Skeletal muscle cell (primary cell): ENCODE measurements at regions not wholly inside any gene's neighbourhood (a gene's known extent, or its start where the extent isn't known, plus 50 kb on each side); places are given as distances from the start of the nearest gene placed in this dataset.

ENCODE experiments used
- DNase-seq: peaks from one replicate; pipeline ENCODE4 v3.0.0-alpha.2; 2010; ENCODE audit warnings: low read depth
- H3K4me3 ChIP-seq: 2 replicates; pipeline ENCODE4 v1.5.1; 2011; ENCODE audit warnings: low read depth, mild to moderate bottlenecking, control low read depth, low read length, moderate library complexity

DNA sequence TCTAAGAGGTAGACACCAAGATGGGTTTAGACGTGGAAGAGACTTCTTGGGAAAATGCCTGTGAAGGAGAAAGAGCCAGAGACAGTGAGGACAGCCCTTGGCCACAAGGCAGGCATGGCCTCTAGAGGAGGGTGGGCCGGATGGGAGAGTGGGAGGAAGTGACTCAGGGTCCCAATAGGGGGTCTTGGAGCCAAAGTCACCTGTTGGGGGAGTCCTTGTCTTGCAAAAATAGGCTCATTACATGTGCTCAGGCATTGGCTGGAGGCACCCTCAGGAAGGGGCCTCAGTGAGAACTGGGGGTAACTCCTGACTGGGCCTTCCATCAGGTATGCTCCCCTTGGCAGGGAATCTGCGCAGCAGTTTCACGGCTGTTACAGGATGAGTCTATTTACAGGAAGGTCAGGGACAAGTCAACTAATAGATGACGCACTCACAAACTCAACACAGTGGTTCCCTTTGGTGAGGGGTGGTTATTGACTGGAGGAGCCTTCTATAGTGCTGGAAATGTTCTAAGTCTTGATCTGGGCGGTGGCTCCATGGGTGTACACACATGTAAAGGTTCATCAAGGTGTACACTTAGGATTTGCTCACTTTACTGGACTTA is 259.6 kb downstream of the XXYLT1 start:
- no peak overlapping the region for H3K4me3 ChIP-seq
- no peak for DNase-seq

DNA sequence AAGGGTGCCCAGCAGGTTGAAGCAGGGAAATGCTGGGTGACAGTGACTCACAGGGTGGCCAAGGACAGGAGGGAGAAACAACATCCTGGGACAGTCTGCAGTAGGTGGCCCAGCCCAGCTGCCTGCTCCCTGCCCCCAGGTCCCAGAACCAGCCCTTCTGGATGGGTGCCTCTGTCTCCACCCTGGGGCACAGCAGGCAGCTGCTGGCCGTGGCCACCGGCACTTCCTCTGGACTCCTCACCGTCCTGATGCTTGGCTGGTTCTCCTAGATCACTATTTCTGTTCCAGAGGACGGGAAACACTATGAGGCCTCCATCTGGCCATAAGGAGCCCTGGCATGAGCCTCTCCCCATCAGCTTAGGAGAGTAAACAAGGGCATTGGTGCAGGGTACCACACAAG is 258.9 kb downstream of the XXYLT1 start:
- H3K4me3 ChIP-seq, result no peak overlapping the region
- DNase-seq, result no peak

DNA sequence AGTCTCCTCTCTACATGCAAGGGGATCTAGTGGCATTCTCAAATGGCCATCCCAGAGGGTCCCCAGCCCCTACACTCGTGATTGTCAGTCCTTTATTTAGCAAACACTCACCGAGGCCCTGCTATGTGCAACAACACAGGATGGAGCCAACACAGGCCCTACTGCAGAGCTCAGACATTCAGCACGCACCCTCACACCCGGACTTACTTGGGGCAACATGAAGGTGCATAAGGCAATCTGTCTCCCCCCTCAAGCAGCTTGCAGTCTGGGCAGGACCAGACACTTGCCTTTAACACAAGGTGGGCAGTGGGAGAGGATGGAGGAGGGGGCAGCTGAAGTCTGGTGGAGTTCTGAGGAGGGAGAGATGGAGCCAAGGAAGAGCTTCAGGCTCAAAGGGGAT is 258.4 kb downstream of the XXYLT1 start:
- H3K4me3 ChIP-seq, result no peak overlapping the region
- no peak for DNase-seq

DNA sequence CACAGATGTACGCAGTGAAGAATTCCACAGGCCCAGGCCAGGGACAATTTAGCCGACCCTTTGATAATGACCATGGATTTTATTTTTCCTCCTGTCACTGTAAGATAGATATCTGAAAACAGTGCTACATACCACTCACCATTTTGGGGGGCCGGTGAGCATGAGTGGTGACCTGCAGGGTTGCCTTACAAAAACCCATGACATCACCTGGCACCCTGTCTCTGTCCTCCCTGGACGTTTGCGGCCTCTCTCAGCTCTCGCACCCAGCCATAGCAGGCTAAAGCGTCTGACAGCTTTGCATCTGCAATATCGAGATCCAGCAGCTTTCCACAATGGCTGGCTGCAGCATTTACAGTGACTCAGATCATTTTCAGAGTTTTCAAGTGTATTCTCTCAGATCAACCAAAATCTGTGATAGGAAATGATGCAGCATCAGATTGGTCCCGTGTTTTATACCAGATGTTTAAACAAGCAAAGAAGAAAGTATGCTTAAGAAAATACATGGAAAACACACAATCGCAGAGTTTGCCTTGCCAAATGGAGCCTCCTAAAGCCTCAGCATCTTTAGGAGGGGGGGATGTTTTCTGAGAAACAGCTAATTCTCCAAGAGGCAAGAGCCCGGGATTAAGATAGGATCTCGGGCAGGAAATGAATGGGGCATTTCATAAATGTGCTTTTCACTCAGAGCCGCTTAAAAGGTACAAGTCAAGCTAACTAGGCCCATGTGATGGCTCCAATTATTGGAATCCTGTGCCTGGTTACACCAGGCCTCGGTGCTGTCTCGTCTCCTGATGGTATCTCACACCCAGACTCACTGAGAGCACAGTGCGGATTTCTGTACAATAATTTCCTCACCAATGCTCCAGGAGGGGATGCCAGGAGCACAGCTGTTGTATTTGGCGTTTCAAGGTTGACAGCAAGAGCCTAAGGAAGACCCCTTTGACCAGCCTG is 257.3 kb downstream of the XXYLT1 start:
- no peak for DNase-seq
- no peak overlapping the region for H3K4me3 ChIP-seq

DNA sequence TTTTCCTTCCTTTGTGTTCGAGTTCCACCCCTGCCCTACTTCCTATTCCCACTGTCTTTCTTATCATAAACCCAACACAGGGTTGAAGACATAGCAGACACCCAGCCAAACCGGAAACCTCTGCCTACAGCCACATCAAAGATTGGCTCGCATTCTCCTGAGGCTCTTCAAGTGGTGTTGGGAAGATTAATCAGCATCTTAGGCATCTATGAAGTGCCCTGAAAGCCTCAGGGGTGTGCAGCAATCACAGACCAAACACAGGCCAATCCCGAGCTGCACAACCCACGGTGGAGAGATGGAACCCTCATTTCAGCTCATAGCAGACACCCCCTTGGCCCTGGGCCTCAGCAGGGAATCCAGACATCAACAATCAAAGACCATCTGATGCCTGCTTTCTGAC is 255.9 kb downstream of the XXYLT1 start:
- DNase-seq, result no peak
- no peak overlapping the region for H3K4me3 ChIP-seq

DNA sequence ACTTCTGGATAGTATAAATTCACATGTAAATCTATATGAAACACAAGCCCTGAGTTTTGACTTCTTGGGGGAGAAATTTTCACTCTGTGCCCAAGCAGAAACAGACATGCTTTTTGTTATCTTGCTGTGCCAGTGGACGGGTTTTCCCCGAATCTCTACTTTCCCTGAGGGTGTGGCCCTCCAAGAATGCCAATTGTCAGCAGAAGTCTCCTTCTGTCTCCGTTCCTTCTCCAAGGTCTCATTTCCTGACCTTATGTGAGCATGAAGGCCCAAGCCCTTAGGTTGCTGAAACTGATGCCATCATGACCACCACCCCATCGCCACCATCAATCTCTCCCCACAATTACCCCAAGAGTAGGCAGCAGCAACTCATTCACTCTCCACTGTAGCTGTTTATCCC is 253.8 kb downstream of the XXYLT1 start:
- no peak overlapping the region for H3K4me3 ChIP-seq
- no peak for DNase-seq
